Coronary artery (tissue), 2 donors: ENCODE measurements at regions not wholly inside any gene's neighbourhood (a gene's known extent, or its start where the extent isn't known, plus 50 kb on each side); places are given as distances from the start of the nearest gene placed in this dataset.

ENCODE experiments used
- DNase-seq: peaks from one replicate; pipeline ENCODE4 v3.0.0-alpha.2; 2017; ENCODE audit warnings: low spot score
- H3K27ac ChIP-seq, 2 donors: fragments of 200-600 bp; sonication (generic); one replicate each; pipeline ENCODE4 v1.5.1; 2016 to 2019
- H3K4me3 ChIP-seq: fragments of 200-600 bp; sonication (generic); 2 replicates; pipeline ENCODE4 v1.5.1; 2016; ENCODE audit warnings: mild to moderate bottlenecking, moderate library complexity
- CTCF ChIP-seq: fragments of 200-600 bp; sonication (generic); IDR thresholded peaks from one replicate; pipeline ENCODE4 v1.5.1; 2019; ENCODE audit warnings: antibody characterized with exemption

GRCh38 chr20:17856024-17856564 lies 112.5 kb downstream of the SNX5 start:
- no peak for DNase-seq
- TF ChIP-seq CTCF = no peak
- H3K4me3 ChIP-seq = no peak overlapping the region
- H3K27ac ChIP-seq = no peak overlapping the region

- no peak for TF ChIP-seq CTCF
- no peak for DNase-seq
- Histone ChIP-seq H3K27ac (no peak overlapping the region), H3K4me3 (no peak overlapping the region)
These were observed 114.2 kb downstream of the SNX5 start for GRCh38 chr20:17854307-17854903.

GRCh38 chr20:17852323-17852722 lies 116.3 kb downstream of the SNX5 start:
- no peak for DNase-seq
- TF ChIP-seq CTCF = no peak
- no peak overlapping the region for H3K4me3 ChIP-seq
- no peak overlapping the region for H3K27ac ChIP-seq

- TF ChIP-seq CTCF = no peak
- no peak for DNase-seq
- Histone ChIP-seq H3K27ac (peak overlapping the region; percentile 61 to 91), H3K4me3 (peak overlapping the region; percentile 37)
These were observed 117.9 kb downstream of the SNX5 start for GRCh38 chr20:17850684-17851026.

GRCh38 chr20:17849901-17850683 lies 118.5 kb downstream of the SNX5 start:
- H3K4me3 ChIP-seq = peak overlapping the region; percentile 37
- H3K27ac ChIP-seq = peak overlapping the region; percentile 64 to 91
- DNase-seq = peak; percentile 95
- no peak for TF ChIP-seq CTCF

- no peak for DNase-seq
- H3K27ac ChIP-seq = peak overlapping the region; percentile 64 to 91
- TF ChIP-seq CTCF = no peak
These were observed 119.3 kb downstream of the SNX5 start for GRCh38 chr20:17849138-17849900.

More at GRCh38 chr20:17849138-17849900, 119.3 kb downstream of the SNX5 start:
- H3K4me3 ChIP-seq = no peak overlapping the region
